ENCODE measurements at regions not wholly inside any gene's neighbourhood (a gene's known extent, or its start where the extent isn't known, plus 50 kb on each side); places are given as distances from the start of the nearest gene placed in this dataset.
"Not testable (repeated sequence)": the region's sequence is repeated elsewhere in the genome, so short reads cannot be mapped to it uniquely, and the experiment has no call there.

- no peak for DNase-seq
- H3K36me3 ChIP-seq (ENCODE audit: control insufficient read depth, insufficient read depth, low read length): no peaks in the 10 kb centered on the region
- no peak for ATAC-seq (ENCODE audit: low read depth in 2 of 2)
- H3K4me3 Mint-ChIP-seq: no peak overlapping the region
- peaks cover 0 to 18% (median 10%) of the 10 kb centered on the region in 4 donors for H3K4me1 Mint-ChIP-seq
- H3K9me3 Mint-ChIP-seq: peaks cover 0 to 19% (median 5%) of the 10 kb centered on the region in 7 donors
- H3K9me3 ChIP-seq (ENCODE audit: control insufficient read depth in 2 of 2, low read length in 2 of 2): peaks cover 10 to 13% of the 10 kb centered on the region in 2 experiments
- peak overlapping the region in 1 of 3 donors; percentile 19 for H3K27ac Mint-ChIP-seq
- no peaks in the 10 kb centered on the region for H3K36me3 Mint-ChIP-seq
- no peak overlapping the region for H3K4me3 ChIP-seq (ENCODE audit: low read depth, low read length)
- no peak overlapping the region for H3K27ac ChIP-seq (ENCODE audit: insufficient read depth, low read length, poor library complexity, severe bottlenecking)
- H3K27me3 ChIP-seq (ENCODE audit: control insufficient read depth, insufficient read depth, low read length): no peaks in the 10 kb centered on the region
- H3K4me1 ChIP-seq (ENCODE audit: control insufficient read depth, insufficient read depth, low read length, poor library complexity, severe bottlenecking): no peaks in the 10 kb centered on the region
- no peaks in the 10 kb centered on the region for H3K27me3 Mint-ChIP-seq
These were observed 164.4 kb upstream of the ATP2B1 start for GRCh38 chr12:89872922-89873630.

- Histone ChIP-seq H3K36me3 (ENCODE audit: control insufficient read depth, insufficient read depth, low read length) (no peaks in the 10 kb centered on the region), H3K4me1 (ENCODE audit: control insufficient read depth, insufficient read depth, low read length, poor library complexity, severe bottlenecking) (no peaks in the 10 kb centered on the region), H3K27ac (ENCODE audit: insufficient read depth, low read length, poor library complexity, severe bottlenecking) (no peak overlapping the region), H3K27me3 (ENCODE audit: control insufficient read depth, insufficient read depth, low read length) (no peaks in the 10 kb centered on the region), H3K4me3 (ENCODE audit: low read depth, low read length) (no peak overlapping the region), H3K9me3 (ENCODE audit: control insufficient read depth in 2 of 2, low read length in 2 of 2) (peaks cover 10 to 13% of the 10 kb centered on the region in 2 experiments)
- no peaks in the 10 kb centered on the region for H3K27me3 Mint-ChIP-seq
- DNase-seq (no peak), ATAC-seq (ENCODE audit: low read depth in 2 of 2) (no peak)
- peaks cover 0 to 15% (median 4%) of the 10 kb centered on the region in 4 donors for H3K4me1 Mint-ChIP-seq
- H3K4me3 Mint-ChIP-seq: no peak overlapping the region
- no peak overlapping the region for H3K27ac Mint-ChIP-seq
- H3K9me3 Mint-ChIP-seq: peaks cover 0 to 19% (median 5%) of the 10 kb centered on the region in 7 donors
- H3K36me3 Mint-ChIP-seq: no peaks in the 10 kb centered on the region
These were observed 162.0 kb upstream of the ATP2B1 start for GRCh38 chr12:89870413-89871184.

GRCh38 chr12:89867611-89868010 lies 159.0 kb upstream of the ATP2B1 start:
- Mint-ChIP-seq H3K4me1 (peaks cover 4 to 44% (median 26%) of the 10 kb centered on the region in 4 donors), H3K9me3 (peaks cover 0 to 19% (median 5%) of the 10 kb centered on the region in 7 donors)
- not testable (repeated sequence) for H3K36me3 ChIP-seq (ENCODE audit: control insufficient read depth, insufficient read depth, low read length); H3K27ac Mint-ChIP-seq; H3K27ac ChIP-seq (ENCODE audit: insufficient read depth, low read length, poor library complexity, severe bottlenecking); H3K4me3 ChIP-seq (ENCODE audit: low read depth, low read length); H3K27me3 Mint-ChIP-seq; H3K27me3 ChIP-seq (ENCODE audit: control insufficient read depth, insufficient read depth, low read length); H3K36me3 Mint-ChIP-seq; ATAC-seq (ENCODE audit: low read depth in 2 of 2); DNase-seq; H3K4me3 Mint-ChIP-seq
- Histone ChIP-seq H3K9me3 (ENCODE audit: control insufficient read depth in 2 of 2, low read length in 2 of 2) (peaks cover 10 to 13% of the 10 kb centered on the region in 2 experiments), H3K4me1 (ENCODE audit: control insufficient read depth, insufficient read depth, low read length, poor library complexity, severe bottlenecking) (peaks cover 25% of the 10 kb centered on the region)

- H3K36me3 Mint-ChIP-seq: no peaks in the 10 kb centered on the region
- H3K27ac Mint-ChIP-seq: peak overlapping the region; percentile 84 to 99 (median 95)
- H3K4me3 ChIP-seq (ENCODE audit: low read depth, low read length): peak overlapping the region; percentile 72
These were observed 155.8 kb upstream of the ATP2B1 start for GRCh38 chr12:89864411-89864810.

GRCh38 chr12:89863968-89864367 lies 155.3 kb upstream of the ATP2B1 start:
- Histone ChIP-seq H3K36me3 (ENCODE audit: control insufficient read depth, insufficient read depth, low read length) (no peaks in the 10 kb centered on the region), H3K27ac (ENCODE audit: insufficient read depth, low read length, poor library complexity, severe bottlenecking) (peak overlapping the region; percentile 92), H3K4me3 (ENCODE audit: low read depth, low read length) (peak overlapping the region; percentile 72), H3K9me3 (ENCODE audit: control insufficient read depth in 2 of 2, low read length in 2 of 2) (no peaks in the 10 kb centered on the region), H3K4me1 (ENCODE audit: control insufficient read depth, insufficient read depth, low read length, poor library complexity, severe bottlenecking) (peaks cover 42% of the 10 kb centered on the region), H3K27me3 (ENCODE audit: control insufficient read depth, insufficient read depth, low read length) (no peaks in the 10 kb centered on the region)
- peak overlapping the region; percentile 91 to 99 (median 98) for H3K27ac Mint-ChIP-seq
- H3K4me3 Mint-ChIP-seq: peak overlapping the region; percentile 59 to 85 (median 74)
- H3K9me3 Mint-ChIP-seq: peaks cover 0 to 5% (median 0%) of the 10 kb centered on the region in 7 donors
- ATAC-seq (ENCODE audit: low read depth in 2 of 2) (peak; percentile 26 to 38), DNase-seq (peak in 2 of 3 donors; percentile 6 to 61)
- no peaks in the 10 kb centered on the region for H3K36me3 Mint-ChIP-seq
- H3K4me1 Mint-ChIP-seq: peaks cover 20 to 64% (median 51%) of the 10 kb centered on the region in 4 donors
- H3K27me3 Mint-ChIP-seq: no peaks in the 10 kb centered on the region

More at GRCh38 chr12:89864411-89864810, 155.8 kb upstream of the ATP2B1 start:
- DNase-seq: no peak
- H3K4me1 ChIP-seq (ENCODE audit: control insufficient read depth, insufficient read depth, low read length, poor library complexity, severe bottlenecking): peaks cover 39% of the 10 kb centered on the region
- H3K27ac ChIP-seq (ENCODE audit: insufficient read depth, low read length, poor library complexity, severe bottlenecking): peak overlapping the region; percentile 92
- H3K36me3 ChIP-seq (ENCODE audit: control insufficient read depth, insufficient read depth, low read length): no peaks in the 10 kb centered on the region
- peaks cover 16 to 59% (median 47%) of the 10 kb centered on the region in 4 donors for H3K4me1 Mint-ChIP-seq
- H3K9me3 ChIP-seq (ENCODE audit: control insufficient read depth in 2 of 2, low read length in 2 of 2): no peaks in the 10 kb centered on the region
- H3K27me3 Mint-ChIP-seq: no peaks in the 10 kb centered on the region
- ATAC-seq (ENCODE audit: low read depth in 2 of 2): no peak
- peaks cover 0 to 5% (median 0%) of the 10 kb centered on the region in 7 donors for H3K9me3 Mint-ChIP-seq
- no peaks in the 10 kb centered on the region for H3K27me3 ChIP-seq (ENCODE audit: control insufficient read depth, insufficient read depth, low read length)
- H3K4me3 Mint-ChIP-seq: peak overlapping the region in 3 of 4 donors; percentile 42 to 74 (median 70)

- H3K4me1 ChIP-seq (ENCODE audit: control insufficient read depth, insufficient read depth, low read length, poor library complexity, severe bottlenecking): peaks cover 42% of the 10 kb centered on the region
These were observed 154.9 kb upstream of the ATP2B1 start for GRCh38 chr12:89863493-89863938.

GRCh38 chr12:89862511-89863445 lies 154.1 kb upstream of the ATP2B1 start:
- H3K9me3 Mint-ChIP-seq: peaks cover 0 to 5% (median 0%) of the 10 kb centered on the region in 7 donors
- Histone ChIP-seq H3K9me3 (ENCODE audit: control insufficient read depth in 2 of 2, low read length in 2 of 2) (no peaks in the 10 kb centered on the region), H3K4me1 (ENCODE audit: control insufficient read depth, insufficient read depth, low read length, poor library complexity, severe bottlenecking) (peaks cover 42% of the 10 kb centered on the region)

More at GRCh38 chr12:89863493-89863938, 154.9 kb upstream of the ATP2B1 start:
- Mint-ChIP-seq H3K27me3 (no peaks in the 10 kb centered on the region), H3K4me3 (peak overlapping the region; percentile 59 to 85 (median 74)), H3K9me3 (peaks cover 0 to 5% (median 0%) of the 10 kb centered on the region in 7 donors), H3K27ac (peak overlapping the region; percentile 91 to 99 (median 98)), H3K36me3 (no peaks in the 10 kb centered on the region), H3K4me1 (peaks cover 24 to 68% (median 55%) of the 10 kb centered on the region in 4 donors)
- Histone ChIP-seq H3K4me3 (ENCODE audit: low read depth, low read length) (peak overlapping the region; percentile 72), H3K27ac (ENCODE audit: insufficient read depth, low read length, poor library complexity, severe bottlenecking) (peak overlapping the region; percentile 92), H3K9me3 (ENCODE audit: control insufficient read depth in 2 of 2, low read length in 2 of 2) (no peaks in the 10 kb centered on the region), H3K36me3 (ENCODE audit: control insufficient read depth, insufficient read depth, low read length) (no peaks in the 10 kb centered on the region), H3K27me3 (ENCODE audit: control insufficient read depth, insufficient read depth, low read length) (no peaks in the 10 kb centered on the region)
- peak; percentile 54 to 90 (median 75) for DNase-seq
- ATAC-seq (ENCODE audit: low read depth in 2 of 2): peak; percentile 77 to 81

More at GRCh38 chr12:89862511-89863445, 154.1 kb upstream of the ATP2B1 start:
- peak; percentile 34 to 35 for ATAC-seq (ENCODE audit: low read depth in 2 of 2)
- no peaks in the 10 kb centered on the region for H3K27me3 Mint-ChIP-seq
- H3K36me3 ChIP-seq (ENCODE audit: control insufficient read depth, insufficient read depth, low read length): no peaks in the 10 kb centered on the region
- peak; percentile 5 to 77 (median 45) for DNase-seq
- H3K4me3 ChIP-seq (ENCODE audit: low read depth, low read length): peak overlapping the region; percentile 72
- no peaks in the 10 kb centered on the region for H3K27me3 ChIP-seq (ENCODE audit: control insufficient read depth, insufficient read depth, low read length)
- H3K27ac Mint-ChIP-seq: peak overlapping the region; percentile 91 to 99 (median 98)
- peak overlapping the region; percentile 59 to 85 (median 74) for H3K4me3 Mint-ChIP-seq
- peaks cover 24 to 69% (median 56%) of the 10 kb centered on the region in 4 donors for H3K4me1 Mint-ChIP-seq
- peaks cover under 1% of the 10 kb centered on the region for H3K36me3 Mint-ChIP-seq
- peak overlapping the region; percentile 92 for H3K27ac ChIP-seq (ENCODE audit: insufficient read depth, low read length, poor library complexity, severe bottlenecking)

Measured in CD4-positive, CD25-positive, alpha-beta regulatory T cell (primary cell).